Non-pigmented ciliary epithelial cell (primary cell): ENCODE measurements at regions not wholly inside any gene's neighbourhood (a gene's known extent, or its start where the extent isn't known, plus 50 kb on each side); places are given as distances from the start of the nearest gene placed in this dataset.
"Not testable (repeated sequence)": the region's sequence is repeated elsewhere in the genome, so short reads cannot be mapped to it uniquely, and the experiment has no call there.

Experiments used
- DNase-seq: peaks from one replicate; pipeline ENCODE4 v3.0.0-alpha.2; 2010; ENCODE audit warnings: low read depth

DNA sequence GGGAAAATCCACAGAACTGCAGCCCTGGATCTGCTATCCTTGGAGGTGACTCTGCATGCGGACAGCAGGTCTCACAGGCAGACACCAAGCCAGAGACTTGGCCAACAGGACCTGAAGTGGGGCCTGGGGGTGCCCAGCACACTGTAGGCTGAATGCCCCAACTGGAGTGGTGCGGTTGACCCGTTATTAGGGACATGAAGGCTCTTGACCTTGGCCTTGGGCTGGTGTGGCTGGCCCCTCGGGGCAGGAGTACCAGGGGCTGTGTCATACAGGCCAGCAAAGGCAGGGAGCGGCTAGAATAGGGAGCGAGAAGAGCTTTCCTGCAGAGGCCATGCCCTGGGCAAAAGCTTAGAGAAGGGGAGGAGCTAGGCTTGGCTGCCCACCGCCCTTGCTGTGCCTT, 153.2 kb upstream of the MVB12B start:
- DNase-seq = no peak

DNA sequence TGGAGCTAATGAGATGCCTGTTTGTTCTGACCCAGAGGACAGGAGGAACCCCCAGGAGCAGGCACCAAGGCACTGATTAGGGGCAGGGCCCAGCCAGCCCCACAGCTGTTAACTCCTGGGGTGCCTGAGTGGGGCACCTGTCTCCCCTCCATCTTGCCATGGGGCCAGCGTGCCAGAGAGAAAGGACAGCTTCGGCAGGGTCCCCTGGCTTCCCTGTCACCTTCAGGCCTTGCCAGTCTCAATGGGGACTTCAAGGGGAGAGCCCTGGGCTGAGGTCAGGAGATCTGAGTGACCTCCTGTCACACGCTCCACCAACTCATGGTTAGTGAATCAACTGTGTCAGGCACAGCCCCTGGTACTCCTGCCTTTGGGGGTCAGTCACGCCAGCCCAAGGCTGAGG, 152.7 kb upstream of the MVB12B start:
- DNase-seq = no peak

DNA sequence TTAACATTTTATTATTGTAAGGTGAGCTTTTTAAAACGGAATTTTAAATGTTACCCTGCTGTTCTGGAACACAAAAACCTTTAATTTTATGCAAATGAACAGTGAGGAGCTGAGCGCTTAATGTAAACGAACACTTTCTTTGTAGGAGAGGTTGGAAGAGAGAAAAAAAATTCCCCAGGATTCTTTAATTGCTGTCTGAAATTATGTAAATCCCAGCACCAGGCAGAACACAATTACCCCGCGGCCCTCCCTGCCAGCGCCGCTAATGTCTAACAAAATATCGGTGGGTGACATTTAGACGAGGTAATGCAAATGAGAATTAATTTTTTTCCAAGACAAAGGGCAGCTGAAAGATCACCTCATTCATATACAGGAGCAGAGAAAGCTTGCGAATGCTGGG, 143.4 kb upstream of the MVB12B start:
- DNase-seq = no peak

DNA sequence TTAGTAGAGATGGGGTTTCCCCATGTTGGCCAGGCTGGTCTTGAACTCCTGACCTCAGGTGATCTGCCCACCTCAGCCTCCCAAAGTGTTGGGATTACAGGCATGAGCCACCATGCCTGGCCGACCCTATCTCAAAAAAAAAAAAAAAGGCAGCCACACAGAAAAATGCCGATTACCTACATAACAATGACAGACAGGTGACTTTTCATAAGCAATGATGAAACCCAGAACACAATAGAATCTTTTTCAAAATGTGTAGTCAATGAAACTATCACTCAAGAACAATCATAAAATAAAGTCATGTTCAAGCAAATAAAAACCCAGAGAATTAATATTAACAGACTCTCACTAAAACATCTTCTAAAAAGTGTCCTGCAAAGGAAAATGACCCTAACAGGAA, 135.6 kb upstream of the MVB12B start:
- DNase-seq = not testable (repeated sequence)

DNA sequence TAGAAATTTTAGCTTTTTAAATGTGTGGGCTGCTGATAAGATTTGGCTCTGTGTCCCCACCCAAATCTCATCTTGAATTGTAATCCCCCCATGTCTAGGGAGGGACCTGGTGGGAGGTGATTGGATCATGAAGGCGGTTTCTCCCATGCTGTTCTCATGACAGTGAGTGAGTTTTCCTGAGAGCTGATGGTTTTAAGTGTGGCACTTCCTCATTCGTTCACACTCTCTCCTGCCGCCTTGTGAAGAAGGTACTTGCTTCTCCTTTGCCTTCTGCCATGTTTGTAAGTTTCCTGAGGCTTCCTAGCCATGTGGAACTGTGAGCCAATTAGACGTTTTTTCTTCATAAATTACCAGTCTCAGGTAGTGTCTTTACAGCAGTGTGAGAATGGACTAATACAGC, 127.8 kb upstream of the MVB12B start:
- DNase-seq = no peak

DNA sequence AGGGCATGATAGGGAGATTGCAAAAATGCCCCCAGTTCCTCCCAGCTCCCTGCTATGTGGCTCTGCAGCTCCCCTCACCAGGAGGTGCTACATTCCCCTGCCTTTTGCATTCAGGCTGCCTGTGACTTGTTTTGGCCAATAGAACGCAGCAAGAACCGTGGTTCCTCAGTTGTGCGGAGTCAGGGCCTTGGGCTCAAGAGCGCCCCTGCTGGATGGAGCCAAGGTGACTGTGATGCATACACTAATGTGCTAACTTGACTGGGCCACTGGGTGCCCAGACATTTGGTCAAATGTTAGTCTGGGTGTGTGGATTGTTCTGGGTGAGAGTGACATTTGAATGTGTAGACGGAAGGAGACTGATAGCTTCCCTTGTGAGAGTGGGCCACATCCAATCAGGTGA, 123.3 kb upstream of the MVB12B start:
- DNase-seq = no peak

DNA sequence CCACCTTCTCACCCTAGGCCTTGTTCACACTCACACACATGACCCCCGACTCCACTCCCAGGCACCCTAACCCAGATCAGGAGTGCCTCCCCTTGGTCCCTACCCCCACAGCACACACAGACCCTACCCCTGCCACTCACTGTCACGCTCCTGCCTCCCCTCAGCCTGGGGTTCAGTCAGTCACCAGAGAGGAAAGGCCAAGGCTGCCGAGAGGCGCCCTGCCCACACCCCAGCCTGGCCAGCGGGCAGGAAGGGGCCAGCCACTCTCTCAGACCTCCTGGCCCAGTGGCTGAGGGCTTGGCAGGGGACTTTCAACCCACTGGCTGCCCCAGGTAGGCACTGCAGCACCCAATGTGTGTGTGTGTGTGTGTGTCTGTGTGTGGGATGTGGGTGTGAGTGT, 122.4 kb upstream of the MVB12B start:
- DNase-seq = no peak

DNA sequence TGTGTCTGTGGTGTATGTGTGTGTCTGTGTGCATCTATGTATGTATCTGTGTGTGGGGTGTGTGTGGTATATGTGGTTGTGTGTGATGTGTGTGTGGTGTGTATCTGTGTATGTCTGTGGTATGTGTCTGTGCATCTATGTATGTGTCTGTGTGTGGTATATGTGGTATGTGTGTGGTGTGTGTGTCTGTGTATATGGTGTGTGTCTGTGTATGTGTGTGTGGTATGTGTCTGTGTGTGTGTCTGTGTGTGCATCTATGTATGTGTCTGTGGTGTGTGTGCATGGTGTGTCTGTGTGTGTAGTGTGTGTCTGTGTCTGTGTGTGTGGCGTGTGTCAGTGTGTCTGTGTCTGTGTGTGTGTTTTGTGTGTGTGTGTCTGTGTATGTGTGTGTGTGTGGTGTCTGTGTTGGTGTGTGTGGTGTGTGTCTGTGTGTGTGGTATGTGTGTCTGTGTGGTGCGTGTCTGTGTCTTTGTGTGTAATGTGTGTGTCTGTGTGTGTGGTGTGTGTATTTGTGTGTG, 121.9 kb upstream of the MVB12B start:
- DNase-seq = no peak

DNA sequence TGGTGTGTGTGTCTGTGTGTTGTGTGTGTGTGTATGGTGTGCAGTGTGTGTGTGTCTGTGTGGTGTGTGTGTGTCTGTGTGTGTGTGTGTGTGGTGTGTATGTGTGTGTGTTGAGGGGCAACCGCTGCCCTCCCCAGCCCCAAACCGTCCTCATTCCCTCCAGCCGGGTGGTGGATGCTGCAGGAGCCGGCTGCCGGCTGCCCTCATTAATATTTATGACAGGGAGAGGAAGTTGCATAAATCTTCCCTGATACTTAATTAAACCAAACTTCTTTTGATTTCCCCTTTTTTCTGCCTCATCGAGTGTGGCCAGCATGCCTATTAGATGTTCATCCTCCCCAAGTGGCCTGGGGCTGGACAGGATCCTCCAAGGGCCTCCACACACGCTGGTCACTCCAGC, 121.4 kb upstream of the MVB12B start:
- no peak for DNase-seq

DNA sequence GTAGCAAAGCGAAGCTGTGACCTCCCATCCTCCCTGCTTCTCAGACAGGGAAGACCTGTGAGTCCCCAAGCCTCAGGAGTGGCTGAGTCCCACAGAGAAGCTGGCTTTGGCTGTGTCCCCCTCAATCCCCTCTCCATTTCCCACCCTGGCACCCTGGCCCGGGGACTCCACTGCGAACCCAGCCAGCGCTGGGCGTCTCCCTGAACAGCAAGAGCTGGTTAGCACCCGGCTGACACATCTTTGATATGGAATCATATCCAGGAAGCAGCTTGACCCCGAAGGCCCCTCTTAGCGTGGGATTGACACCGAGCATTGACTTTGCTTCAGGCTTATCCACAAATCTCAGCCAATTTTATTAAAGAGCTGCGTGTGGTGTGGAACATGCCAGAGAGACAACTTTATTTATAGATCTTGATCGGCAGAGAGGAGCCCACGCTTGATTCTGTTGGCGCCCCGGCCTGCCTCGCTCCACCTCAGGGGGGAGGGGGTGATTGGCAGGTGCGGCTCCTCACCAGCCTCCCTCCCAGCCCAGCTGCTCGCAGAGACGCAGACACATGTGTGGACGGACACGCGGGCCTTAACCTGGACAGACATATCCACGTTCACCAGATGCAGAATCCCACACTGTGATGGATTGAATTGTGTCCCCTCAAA, 120.7 kb upstream of the MVB12B start:
- DNase-seq = no peak

DNA sequence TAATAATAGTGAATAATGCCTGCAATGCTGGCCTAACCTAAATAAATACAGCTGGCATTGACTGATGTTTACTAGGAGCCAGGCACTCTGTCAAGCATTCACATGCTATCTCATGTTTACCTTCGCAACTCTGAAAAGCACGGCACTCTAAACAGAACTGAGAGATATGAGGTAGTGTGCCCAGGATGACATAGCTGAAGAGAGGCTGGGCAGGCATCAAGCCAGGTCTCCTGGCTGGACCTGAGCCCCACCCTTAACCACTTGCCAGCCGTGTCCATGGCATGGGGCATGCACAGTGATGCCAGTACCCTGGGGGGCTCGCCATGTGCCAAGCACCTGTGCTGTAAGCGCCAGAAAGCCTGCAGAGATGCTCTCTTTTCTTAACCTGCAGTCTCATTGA, 119.4 kb upstream of the MVB12B start:
- DNase-seq = no peak

DNA sequence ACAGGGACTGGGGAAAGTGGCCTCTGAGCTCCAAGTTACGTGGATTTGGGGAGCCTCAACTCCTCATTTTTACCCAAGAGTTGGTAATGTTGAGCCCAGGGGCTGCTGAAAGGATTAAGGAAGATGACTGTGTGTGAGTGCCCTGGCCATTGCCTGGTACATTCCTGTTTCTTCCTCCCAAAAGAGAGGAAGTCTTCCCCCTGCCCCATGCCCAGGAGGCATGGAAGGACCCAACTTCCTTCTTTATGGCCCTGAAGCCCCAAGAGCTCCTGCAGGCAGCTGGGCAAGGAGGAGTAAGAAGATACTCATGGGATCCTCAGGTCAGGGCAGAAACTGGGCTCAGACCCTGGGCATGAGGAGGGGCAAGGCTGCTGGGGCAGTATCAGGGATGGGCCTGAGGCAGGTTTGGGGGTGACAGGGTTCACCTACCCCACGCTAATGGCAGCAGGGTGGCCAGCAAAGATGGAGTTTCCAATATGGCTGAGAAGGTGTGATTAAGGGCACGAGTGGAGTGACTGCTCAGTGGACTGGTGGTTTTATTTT, 118.3 kb upstream of the MVB12B start:
- no peak for DNase-seq

DNA sequence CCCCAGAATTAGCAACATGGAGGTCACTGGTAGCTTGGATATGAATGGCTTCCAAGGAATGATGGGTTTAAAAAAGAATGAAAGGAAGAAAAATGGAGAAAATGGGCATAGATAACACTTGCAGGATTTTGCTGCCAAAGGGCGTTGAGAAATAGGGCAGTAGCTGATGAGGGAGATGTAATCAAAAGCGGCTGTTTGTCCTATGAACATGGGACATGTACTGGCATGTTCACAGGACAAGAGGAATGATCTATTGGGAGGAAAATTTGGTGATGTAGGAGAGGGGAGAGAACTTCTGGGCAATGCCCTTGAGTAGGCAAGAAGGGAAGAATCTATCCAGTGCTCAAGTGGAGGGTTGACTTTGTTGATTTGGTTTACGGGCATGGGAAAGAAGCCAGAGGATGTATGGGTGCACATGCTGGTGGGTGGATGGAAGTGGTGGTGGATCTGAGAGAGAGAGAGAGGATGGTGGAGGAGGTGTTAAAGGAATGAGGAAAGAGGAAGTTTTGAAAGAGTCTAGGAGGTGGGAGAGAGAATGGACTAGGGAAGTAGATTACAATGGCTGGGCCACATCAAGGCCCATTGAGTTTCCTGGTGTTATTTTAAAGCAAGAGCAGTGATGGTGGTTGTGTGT, 115.1 kb upstream of the MVB12B start:
- no peak for DNase-seq

DNA sequence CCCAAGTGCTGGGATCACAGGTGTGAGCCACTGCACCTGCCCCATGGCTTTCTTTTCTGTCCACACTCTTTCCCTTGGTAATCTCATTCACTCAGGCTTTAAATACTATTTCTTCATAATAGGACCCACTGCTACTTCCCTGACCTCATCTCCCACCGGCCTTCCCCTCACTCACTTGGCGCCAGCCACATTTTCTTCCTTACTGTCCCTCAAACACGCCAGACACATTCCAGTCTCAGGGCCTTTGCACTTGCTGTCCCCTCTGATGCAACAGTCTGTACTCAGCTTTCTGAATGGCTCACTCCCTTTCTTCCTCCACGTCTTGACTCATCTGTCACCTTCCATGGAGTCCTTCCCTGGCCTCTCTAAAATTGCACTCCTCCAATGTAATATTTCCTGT, 111.1 kb upstream of the MVB12B start:
- no peak for DNase-seq

DNA sequence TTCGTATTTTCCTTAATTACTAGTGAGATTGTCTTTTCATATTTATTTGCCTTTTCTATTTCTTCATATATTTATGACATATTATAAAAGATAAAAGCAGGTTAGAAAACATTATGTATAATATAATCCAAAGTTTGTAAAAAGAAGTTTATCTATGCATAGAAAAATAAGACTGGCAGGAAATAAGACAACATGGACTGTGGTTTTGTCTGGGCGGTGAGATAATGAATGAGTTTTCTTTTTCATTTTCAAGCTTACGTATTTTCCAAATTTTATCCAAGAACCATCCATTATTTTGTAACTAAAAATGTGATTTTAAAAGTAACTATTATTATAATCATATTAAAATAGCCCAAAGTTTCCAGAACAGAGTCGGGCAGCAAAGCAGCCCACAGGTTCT, 109.8 kb upstream of the MVB12B start:
- DNase-seq = no peak

DNA sequence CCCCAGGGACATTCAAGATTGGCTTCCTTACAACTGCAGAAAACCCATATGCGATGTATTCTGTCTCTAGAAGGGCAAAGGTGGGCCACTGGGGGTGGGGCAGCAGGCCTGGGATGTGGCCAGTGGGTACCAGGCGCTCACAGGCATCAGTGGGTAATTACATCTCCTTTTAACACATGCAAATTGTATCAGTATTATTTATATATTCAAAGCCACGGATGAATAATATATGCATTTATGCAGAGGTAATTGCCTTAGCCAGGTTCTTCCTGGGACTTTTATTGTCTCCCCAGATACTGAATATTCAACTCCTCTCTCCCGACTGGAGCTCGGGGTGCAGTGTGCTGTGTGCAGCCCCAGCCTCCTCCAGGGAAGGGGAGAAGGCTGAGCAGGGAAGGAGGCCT, 109.4 kb upstream of the MVB12B start:
- no peak for DNase-seq

DNA sequence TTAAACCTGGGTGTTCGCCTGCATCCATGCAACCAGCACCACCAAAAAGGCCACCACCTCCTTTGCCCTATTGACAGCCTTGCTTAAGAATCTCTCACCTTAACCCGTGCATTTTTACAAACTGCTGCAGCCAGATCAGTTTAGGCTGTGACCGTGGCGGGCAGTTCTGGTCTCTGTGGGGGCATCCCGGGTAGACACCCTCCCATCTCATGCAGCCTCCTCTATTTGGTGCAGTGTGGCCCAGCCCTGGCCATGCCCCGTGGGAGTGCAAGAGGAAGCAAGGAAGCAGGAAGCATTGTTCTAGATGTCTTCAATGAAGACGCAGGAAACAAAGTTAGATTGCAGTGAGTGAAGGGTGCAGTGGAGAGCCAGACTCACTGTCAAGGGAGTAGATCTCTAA, 108.8 kb upstream of the MVB12B start:
- DNase-seq = no peak

DNA sequence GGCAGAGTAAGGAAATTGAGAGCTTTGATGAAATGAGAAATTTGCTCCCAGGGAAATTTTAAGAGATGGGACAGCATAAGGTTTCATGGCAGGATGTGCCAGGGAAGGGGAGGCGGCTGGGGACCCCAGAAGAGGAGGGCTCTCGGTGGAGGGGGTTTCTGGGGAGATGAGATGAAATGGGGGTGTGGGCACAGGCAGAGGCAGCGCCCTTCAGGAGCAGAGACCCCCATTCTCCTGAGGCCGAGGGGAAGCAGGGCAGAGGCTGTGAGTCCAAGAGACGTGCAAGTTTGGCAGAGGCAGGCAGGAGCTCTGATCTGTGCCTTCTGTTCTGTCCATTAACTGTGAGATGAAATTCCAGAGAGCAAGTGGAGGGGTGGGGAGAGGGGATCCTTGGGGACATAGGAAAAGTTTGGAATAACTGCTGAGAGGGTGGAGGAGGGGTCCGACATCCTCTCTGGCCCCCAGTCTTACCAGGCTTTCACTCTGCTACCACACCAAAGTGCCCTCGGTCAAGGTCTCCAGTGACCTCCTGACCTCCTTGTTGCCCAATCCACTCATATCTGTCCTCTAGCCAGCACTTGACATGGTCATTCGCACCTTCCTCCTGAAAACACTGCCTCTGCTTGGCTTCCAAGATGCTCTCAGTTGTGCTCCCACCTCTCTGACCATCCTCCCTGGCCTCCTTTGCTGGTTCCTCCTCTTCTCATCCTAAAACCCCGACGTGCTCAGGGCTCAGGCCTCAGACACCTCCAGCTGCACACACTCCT, 108.1 kb upstream of the MVB12B start:
- no peak for DNase-seq

DNA sequence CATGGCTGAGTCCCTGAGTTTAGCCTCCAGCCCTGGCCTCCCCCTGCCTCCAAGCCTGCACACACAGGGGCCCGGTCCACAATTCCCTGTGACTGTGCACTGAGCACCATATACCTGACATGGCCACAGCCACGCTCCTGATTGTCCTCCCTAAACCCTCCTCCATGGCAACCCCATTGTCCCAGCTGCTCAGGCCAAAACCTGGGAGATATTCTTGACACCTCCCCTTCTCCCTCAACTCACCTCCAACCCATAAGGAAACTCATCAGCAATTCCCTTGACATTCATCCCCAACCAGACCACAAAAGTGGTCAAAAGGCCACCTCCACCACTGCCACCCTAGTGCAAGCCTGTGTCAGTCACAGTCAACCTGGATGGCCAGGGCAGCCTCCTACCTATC, 107.5 kb upstream of the MVB12B start:
- no peak for DNase-seq

DNA sequence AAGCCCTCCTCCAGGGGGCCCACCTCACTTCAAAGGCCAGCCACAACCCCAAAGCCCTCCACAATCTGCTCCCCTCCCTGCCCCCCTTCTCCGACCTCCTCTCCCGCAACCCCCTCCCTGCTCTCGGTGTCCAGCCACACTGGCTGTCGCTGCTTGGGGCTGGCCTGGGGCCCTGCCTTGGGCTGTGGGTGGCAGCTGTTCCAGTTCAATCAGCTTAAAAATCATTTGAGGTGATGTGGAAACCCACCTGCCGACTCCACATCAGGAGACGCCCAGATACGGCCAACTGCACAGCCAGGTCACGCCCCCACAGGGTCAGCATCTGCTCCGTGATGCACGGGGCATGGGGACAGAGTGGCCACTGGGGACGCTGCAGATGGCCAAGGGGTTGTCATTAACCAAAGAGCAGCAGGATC, 107.0 kb upstream of the MVB12B start:
- no peak for DNase-seq

DNA sequence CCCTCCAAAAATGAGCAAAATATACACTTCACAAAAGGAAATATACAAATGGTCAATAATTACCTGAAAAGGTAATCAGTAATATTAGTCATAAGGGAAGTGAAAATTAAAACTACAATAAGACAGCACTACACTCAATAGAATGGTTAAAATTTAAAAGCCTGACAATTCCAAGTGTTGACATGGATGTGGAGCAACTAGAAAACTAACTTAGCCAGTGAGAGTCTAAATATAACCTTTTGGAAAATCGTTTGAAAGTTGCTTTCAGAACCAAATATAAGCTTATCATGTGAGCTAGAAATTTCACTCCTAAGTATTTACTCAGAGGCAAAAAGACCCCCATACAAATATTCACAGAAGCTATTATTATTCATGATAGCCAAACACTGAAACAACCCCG, 105.1 kb upstream of the MVB12B start:
- no peak for DNase-seq

DNA sequence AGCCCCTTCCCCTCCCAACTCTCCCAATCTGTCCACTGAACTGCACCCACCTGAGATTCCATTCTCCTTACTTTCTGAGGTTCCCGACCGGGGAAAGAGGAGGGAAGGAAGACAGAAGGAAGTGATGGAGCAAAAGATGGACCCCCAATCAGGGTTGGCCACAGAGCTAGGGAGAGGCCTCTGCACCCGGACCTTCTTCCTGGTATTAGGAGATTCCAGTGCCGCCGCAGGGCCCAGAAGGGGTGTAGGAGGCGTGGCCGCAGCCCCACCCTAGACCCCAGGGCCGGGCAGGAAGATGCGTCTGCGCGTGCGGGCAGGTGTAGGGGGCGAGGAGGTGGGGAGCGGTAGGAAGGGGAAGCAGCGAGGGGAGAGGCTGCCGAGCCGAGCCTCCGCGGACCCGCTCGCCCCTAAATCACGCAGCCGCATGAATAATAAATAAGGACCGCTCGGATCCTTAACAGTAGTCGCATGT, 104.2 kb upstream of the MVB12B start:
- DNase-seq = no peak
